SH-SY5Y (cell line): ENCODE measurements at regions not wholly inside any gene's neighbourhood (a gene's known extent, or its start where the extent isn't known, plus 50 kb on each side); places are given as distances from the start of the nearest gene placed in this dataset.

Experiments used
- GATA2 ChIP-seq: IDR thresholded peaks from 2 replicates; pipeline ENCODE4 v1.6.1; 2011; ENCODE audit warnings: mild to moderate bottlenecking, low read depth, low read length
- GATA3 ChIP-seq: IDR thresholded peaks from 2 replicates; pipeline ENCODE4 v1.6.1; 2011; ENCODE audit warnings: low read depth, mild to moderate bottlenecking, low read length, moderate library complexity

DNA sequence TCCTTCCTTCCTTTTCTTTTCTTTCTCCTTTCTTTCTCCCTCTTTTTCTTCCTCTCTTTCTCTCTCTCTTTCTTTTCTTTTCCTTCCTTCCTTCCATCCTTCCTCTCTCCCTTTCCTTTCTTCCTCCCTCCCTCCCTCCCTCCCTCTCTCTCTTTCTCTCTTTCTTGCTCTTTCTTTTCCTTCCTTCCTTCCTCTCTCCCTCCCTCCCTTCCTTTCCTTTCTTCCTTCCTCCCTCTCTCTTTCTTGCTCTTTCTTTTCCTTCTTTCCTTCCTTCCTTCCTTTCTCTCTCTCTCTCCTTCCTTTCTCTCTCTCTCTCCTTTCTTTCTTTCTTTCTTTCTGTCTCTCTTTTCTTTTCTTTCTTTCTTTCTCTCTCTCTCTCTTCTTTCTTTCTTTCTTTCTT is 207.6 kb downstream of the ATP23 start:
- no peak for TF ChIP-seq GATA2
- TF ChIP-seq GATA3 = no peak
